GM21825 (cell line): ENCODE measurements at regions not wholly inside any gene's neighbourhood (a gene's known extent, or its start where the extent isn't known, plus 50 kb on each side); places are given as distances from the start of the nearest gene placed in this dataset.
"Not testable (repeated sequence)": the region's sequence is repeated elsewhere in the genome, so short reads cannot be mapped to it uniquely, and the experiment has no call there.

Experiments
- ATAC-seq: cut with Tn5 transposase; IDR thresholded peaks from one replicate; pipeline ENCODE4 v1.9.1; 2021; ENCODE audit warnings: mild to moderate bottlenecking, moderate library complexity; ENCODE audit not compliant: unreplicated experiment

- ATAC-seq, result no peak
These were observed 455.8 kb downstream of the TFEC start for GRCh38 chr7:115574681-115575291.

GRCh38 chr7:115572111-115572510 lies 458.5 kb downstream of the TFEC start:
- no peak for ATAC-seq

GRCh38 chr7:115561335-115562110 lies 469.0 kb downstream of the TFEC start:
- ATAC-seq, result no peak

GRCh38 chr7:115559877-115560276 lies 470.7 kb downstream of the TFEC start:
- ATAC-seq, result no peak

- ATAC-seq, result no peak
These were observed 472.4 kb downstream of the TFEC start for GRCh38 chr7:115558161-115558560.

GRCh38 chr7:115557296-115557695 lies 473.3 kb downstream of the TFEC start:
- ATAC-seq, result not testable (repeated sequence)

- no peak for ATAC-seq
These were observed 477.8 kb downstream of the TFEC start for GRCh38 chr7:115552766-115553165.

- no peak for ATAC-seq
These were observed 480.7 kb downstream of the TFEC start for GRCh38 chr7:115549910-115550309.

GRCh38 chr7:115548756-115549155 lies 481.8 kb downstream of the TFEC start:
- no peak for ATAC-seq

- no peak for ATAC-seq
These were observed 483.8 kb downstream of the TFEC start for GRCh38 chr7:115546790-115547189.

- no peak for ATAC-seq
These were observed 496.8 kb downstream of the TFEC start for GRCh38 chr7:115533785-115534184.

- ATAC-seq, result no peak
These were observed 504.3 kb downstream of the TFEC start for GRCh38 chr7:115526278-115526677.

GRCh38 chr7:115522174-115522573 lies 508.4 kb downstream of the TFEC start:
- no peak for ATAC-seq

GRCh38 chr7:115516341-115516740 lies 514.2 kb downstream of the TFEC start:
- ATAC-seq, result no peak

GRCh38 chr7:115511330-115511729 lies 519.2 kb downstream of the TFEC start:
- ATAC-seq, result no peak

GRCh38 chr7:115505136-115505535 lies 525.4 kb downstream of the TFEC start:
- ATAC-seq, result no peak

- no peak for ATAC-seq
These were observed 530.6 kb downstream of the TFEC start for GRCh38 chr7:115499956-115500355.

GRCh38 chr7:115496006-115496405 lies 534.6 kb downstream of the TFEC start:
- ATAC-seq, result no peak

- ATAC-seq, result no peak
These were observed 535.9 kb downstream of the TFEC start for GRCh38 chr7:115494529-115495147.

GRCh38 chr7:115493381-115493780 lies 537.2 kb downstream of the TFEC start:
- ATAC-seq, result no peak

- no peak for ATAC-seq
These were observed 538.7 kb downstream of the TFEC start for GRCh38 chr7:115491744-115492380.

GRCh38 chr7:115479448-115479847 lies 551.1 kb downstream of the TFEC start:
- ATAC-seq, result no peak
